Keratinocyte (primary cell): ENCODE measurements at regions not wholly inside any gene's neighbourhood (a gene's known extent, or its start where the extent isn't known, plus 50 kb on each side); places are given as distances from the start of the nearest gene placed in this dataset.

Source experiments
- DNase-seq: peaks from one replicate; pipeline ENCODE4 v3.0.0-alpha.2; 2011; ENCODE audit warnings: low read depth, missing footprints, low spot score
- FAIRE-seq: peaks from 2 replicates; lab custom pipeline; 2011; peaks lifted over from hg19 to GRCh38; lab: Jason Lieb, UNC
- H2AFZ ChIP-seq: 2 replicates; pipeline ENCODE4 v1.6.0; 2012; ENCODE audit warnings: low read length, control low read depth, inconsistent platforms; ENCODE audit not compliant: control insufficient read depth
- H3K27ac ChIP-seq: 2 replicates; pipeline ENCODE4 v1.5.1; 2011; ENCODE audit warnings: low read length; ENCODE audit not compliant: control insufficient read depth, insufficient read depth
- H3K27me3 ChIP-seq: 3 replicates; pipeline ENCODE4 v1.6.0; 2011; ENCODE audit warnings: low read length; ENCODE audit not compliant: control insufficient read depth, insufficient read depth; ENCODE audit errors: extremely low read depth
- H3K36me3 ChIP-seq, 2 experiments: 2 replicates in 1 of 2; 3 replicates in 1 of 2; pipeline ENCODE4 v1.5.1; 2011; ENCODE audit warnings: low read length in 2 of 2, mild to moderate bottlenecking in 1 of 2; ENCODE audit not compliant: control insufficient read depth in 2 of 2, insufficient read depth in 2 of 2; ENCODE audit errors: extremely low read depth in 1 of 2
- H3K4me1 ChIP-seq: 3 replicates; pipeline ENCODE4 v1.5.1; 2011; ENCODE audit warnings: low read length; ENCODE audit not compliant: control insufficient read depth, insufficient read depth; ENCODE audit errors: extremely low read depth
- H3K4me2 ChIP-seq: 3 replicates; pipeline ENCODE4 v1.6.0; 2011; ENCODE audit warnings: low read depth, low read length; ENCODE audit not compliant: control insufficient read depth, insufficient read depth; ENCODE audit errors: extremely low read depth
- H3K4me3 ChIP-seq, 3 experiments: fragments of 200-600 bp in 1 of 3; sonication (generic) in 1 of 3; 2 replicates in 2 of 3; 3 replicates in 1 of 3; pipeline ENCODE4 v1.5.1; 2011 to 2016; ENCODE audit warnings: low read length in 3 of 3, mild to moderate bottlenecking in 3 of 3, control low read depth in 2 of 3, inconsistent platforms in 1 of 3, low read depth in 1 of 3, mixed read lengths in 1 of 3, mixed run types in 1 of 3, moderate library complexity in 1 of 3; ENCODE audit not compliant: control insufficient read depth in 2 of 3, insufficient read depth in 2 of 3; ENCODE audit errors: extremely low read depth in 1 of 3
- H3K79me2 ChIP-seq: 2 replicates; pipeline ENCODE4 v1.6.0; 2012; ENCODE audit warnings: low read length; ENCODE audit not compliant: control insufficient read depth, insufficient read depth
- H3K9ac ChIP-seq: 3 replicates; pipeline ENCODE4 v1.6.0; 2011; ENCODE audit warnings: low read length; ENCODE audit not compliant: control insufficient read depth, insufficient read depth; ENCODE audit errors: extremely low read depth
- H3K9me1 ChIP-seq: 3 replicates; pipeline ENCODE4 v1.6.0; 2011; ENCODE audit warnings: low read length; ENCODE audit not compliant: control insufficient read depth, insufficient read depth; ENCODE audit errors: extremely low read depth
- H3K9me3 ChIP-seq: 2 replicates; pipeline ENCODE4 v1.5.1; 2012; ENCODE audit warnings: low read depth, low read length; ENCODE audit not compliant: control insufficient read depth
- H4K20me1 ChIP-seq: 3 replicates; pipeline ENCODE4 v1.6.0; 2011; ENCODE audit warnings: low read length; ENCODE audit not compliant: control insufficient read depth, insufficient read depth; ENCODE audit errors: extremely low read depth
- EZH2 ChIP-seq: IDR thresholded peaks from one replicate; pipeline ENCODE4 v1.6.1; 2012; ENCODE audit warnings: inconsistent platforms, mild to moderate bottlenecking, low read length, moderate library complexity
- dilution Hi-C: fragments of 300-500 bp; cut with MboI; formaldehyde crosslinking; loops from one replicate; pipeline ENCODE4 v1.7.0; 2020; ENCODE audit warnings: low sequenced_read_pairs; ENCODE audit not compliant: extremely low pct_ligation_motif_present
- TF ChIP-seq, protein P1 (sequence below), 3 experiments: IDR thresholded peaks in 1 of 3; conservative IDR thresholded peaks in 1 of 3; optimal IDR thresholded peaks in 1 of 3; 2 replicates in 2 of 3; 3 replicates in 1 of 3; pipeline versions ENCODE3 to v1.5.1; 2011; ENCODE audit warnings: low read length in 3 of 3, mild to moderate bottlenecking in 3 of 3, moderate library complexity in 2 of 3, control low read depth in 1 of 3, inconsistent platforms in 1 of 3; ENCODE audit not compliant: insufficient read depth in 2 of 3; ENCODE audit errors: extremely low read depth in 1 of 3

DNA sequence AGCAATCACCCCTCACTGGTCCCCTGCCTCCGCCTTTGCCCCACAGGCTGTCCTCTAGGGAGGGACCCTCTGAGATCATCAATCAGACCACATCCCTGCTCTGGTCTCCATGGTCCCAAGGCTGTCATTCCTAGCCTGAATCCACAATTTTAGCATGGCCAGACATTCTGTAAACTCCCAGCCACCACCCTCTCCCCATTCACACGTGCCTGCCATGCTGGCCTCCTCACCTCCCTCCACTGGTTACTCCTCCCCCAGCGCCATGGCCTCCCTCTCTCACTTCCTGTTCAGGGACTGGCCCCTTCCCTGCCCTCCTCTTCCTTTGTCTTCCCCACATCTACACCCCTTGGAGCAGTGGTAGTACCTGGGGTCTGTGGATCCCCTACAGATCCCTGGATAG, 150.7 kb upstream of the MLN start:
- Histone ChIP-seq H3K36me3 (no peaks in the 10 kb centered on the region), H3K4me2 (no peak overlapping the region), H3K9me1 (no peaks in the 10 kb centered on the region), H4K20me1 (no peaks in the 10 kb centered on the region), H3K4me3 (no peak overlapping the region), H3K4me1 (peaks cover 9% of the 10 kb centered on the region), H3K79me2 (no peaks in the 10 kb centered on the region), H3K27me3 (no peaks in the 10 kb centered on the region), H3K9me3 (no peaks in the 10 kb centered on the region), H3K27ac (no peak overlapping the region), H2AFZ (no peak overlapping the region), H3K9ac (no peak overlapping the region)
- FAIRE-seq = no peak
- dilution Hi-C loops = no loop called here
- TF ChIP-seq EZH2 = no peak
- TF ChIP-seq, protein P1, sequence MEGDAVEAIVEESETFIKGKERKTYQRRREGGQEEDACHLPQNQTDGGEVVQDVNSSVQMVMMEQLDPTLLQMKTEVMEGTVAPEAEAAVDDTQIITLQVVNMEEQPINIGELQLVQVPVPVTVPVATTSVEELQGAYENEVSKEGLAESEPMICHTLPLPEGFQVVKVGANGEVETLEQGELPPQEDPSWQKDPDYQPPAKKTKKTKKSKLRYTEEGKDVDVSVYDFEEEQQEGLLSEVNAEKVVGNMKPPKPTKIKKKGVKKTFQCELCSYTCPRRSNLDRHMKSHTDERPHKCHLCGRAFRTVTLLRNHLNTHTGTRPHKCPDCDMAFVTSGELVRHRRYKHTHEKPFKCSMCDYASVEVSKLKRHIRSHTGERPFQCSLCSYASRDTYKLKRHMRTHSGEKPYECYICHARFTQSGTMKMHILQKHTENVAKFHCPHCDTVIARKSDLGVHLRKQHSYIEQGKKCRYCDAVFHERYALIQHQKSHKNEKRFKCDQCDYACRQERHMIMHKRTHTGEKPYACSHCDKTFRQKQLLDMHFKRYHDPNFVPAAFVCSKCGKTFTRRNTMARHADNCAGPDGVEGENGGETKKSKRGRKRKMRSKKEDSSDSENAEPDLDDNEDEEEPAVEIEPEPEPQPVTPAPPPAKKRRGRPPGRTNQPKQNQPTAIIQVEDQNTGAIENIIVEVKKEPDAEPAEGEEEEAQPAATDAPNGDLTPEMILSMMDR (optimal IDR thresholded peaks at IDR 0.05 in 1 of 3, IDR thresholded peaks at IDR 0.05 in 1 of 3, conservative IDR thresholded peaks at IDR 0.05 in 1 of 3; ENCODE audit: extremely low read depth in 1 of 3, insufficient read depth in 2 of 3, low read length in 3 of 3) = no peak
- DNase-seq = no peak

DNA sequence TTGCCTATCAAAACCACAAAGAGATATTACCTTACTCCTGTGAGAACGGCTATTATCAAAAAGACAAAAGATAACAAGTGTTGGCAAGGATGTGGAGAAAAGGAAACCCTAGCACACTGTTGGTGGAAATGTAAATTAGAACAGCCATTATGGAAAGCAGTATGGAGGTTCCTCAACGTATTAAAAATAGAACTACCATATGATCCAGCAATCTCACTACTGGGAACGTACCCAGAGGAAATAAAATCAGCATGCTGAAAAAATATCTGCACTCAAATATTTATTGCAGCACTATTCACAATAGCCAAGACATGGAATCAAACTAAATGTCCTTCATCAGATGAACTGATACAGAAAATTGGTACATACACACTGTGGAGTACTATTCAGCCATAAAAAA, 149.4 kb upstream of the MLN start:
- no peaks in the 10 kb centered on the region for H3K79me2 ChIP-seq
- H3K27me3 ChIP-seq = no peaks in the 10 kb centered on the region
- FAIRE-seq (no peak), DNase-seq (no peak)
- dilution Hi-C loops = no loop called here
- no peak for TF ChIP-seq EZH2
- TF ChIP-seq, protein P1 (optimal IDR thresholded peaks at IDR 0.05 in 1 of 3, IDR thresholded peaks at IDR 0.05 in 1 of 3, conservative IDR thresholded peaks at IDR 0.05 in 1 of 3; ENCODE audit: extremely low read depth in 1 of 3, insufficient read depth in 2 of 3, low read length in 3 of 3) = no peak
- H4K20me1 ChIP-seq = no peaks in the 10 kb centered on the region
- no peaks in the 10 kb centered on the region for H3K9me1 ChIP-seq
- H3K4me1 ChIP-seq = no peaks in the 10 kb centered on the region
- no peak overlapping the region for H3K4me3 ChIP-seq
- no peak overlapping the region for H3K9ac ChIP-seq
- no peak overlapping the region for H3K27ac ChIP-seq
- no peak overlapping the region for H3K4me2 ChIP-seq
- H3K36me3 ChIP-seq = no peaks in the 10 kb centered on the region
- no peaks in the 10 kb centered on the region for H3K9me3 ChIP-seq
- no peak overlapping the region for H2AFZ ChIP-seq
